HepG2 (cell line): ENCODE measurements at regions not wholly inside any gene's neighbourhood (a gene's known extent, or its start where the extent isn't known, plus 50 kb on each side); places are given as distances from the start of the nearest gene placed in this dataset.

Source experiments
- AHR ChIP-seq: IDR thresholded peaks from 2 replicates; pipeline ENCODE4 v1.6.1; 2018; ENCODE audit warnings: missing genetic modification reagents, missing compliant biosample characterization
- ATRX ChIP-seq: sonication (generic); formaldehyde crosslinking; IDR thresholded peaks from 2 replicates; pipeline ENCODE4 v1.4.0; 2020; ENCODE audit warnings: missing genetic modification reagents, borderline replicate concordance
- ZNF180 ChIP-seq: sonication (generic); formaldehyde crosslinking; IDR thresholded peaks from 2 replicates; pipeline ENCODE4 v1.4.0; 2020; ENCODE audit warnings: low read depth, missing genetic modification reagents, borderline replicate concordance
- ZNF235 ChIP-seq: sonication (generic); formaldehyde crosslinking; IDR thresholded peaks from 2 replicates; pipeline ENCODE4 v1.8.1; 2023; ENCODE audit warnings: mild to moderate bottlenecking, missing genetic modification reagents, borderline replicate concordance
- ZNF256 ChIP-seq: sonication (generic); formaldehyde crosslinking; conservative IDR thresholded peaks from 2 replicates; pipeline ENCODE4 v1.4.0; 2020; ENCODE audit warnings: missing genetic modification reagents
- ZNF460 ChIP-seq: sonication (generic); formaldehyde crosslinking; IDR thresholded peaks from 2 replicates; pipeline ENCODE4 v1.5.1; 2020; ENCODE audit warnings: missing genetic modification reagents, mild to moderate bottlenecking, borderline replicate concordance
- TF ChIP-seq, protein P1 (sequence below): sonication (generic); formaldehyde crosslinking; IDR thresholded peaks from 2 replicates; pipeline ENCODE4 v1.4.0; 2020; ENCODE audit warnings: missing genetic modification reagents, borderline replicate concordance
- TF ChIP-seq, protein P2 (sequence below): sonication (generic); formaldehyde crosslinking; IDR thresholded peaks from 2 replicates; pipeline ENCODE4 v1.5.0; 2020; ENCODE audit warnings: missing genetic modification reagents

DNA sequence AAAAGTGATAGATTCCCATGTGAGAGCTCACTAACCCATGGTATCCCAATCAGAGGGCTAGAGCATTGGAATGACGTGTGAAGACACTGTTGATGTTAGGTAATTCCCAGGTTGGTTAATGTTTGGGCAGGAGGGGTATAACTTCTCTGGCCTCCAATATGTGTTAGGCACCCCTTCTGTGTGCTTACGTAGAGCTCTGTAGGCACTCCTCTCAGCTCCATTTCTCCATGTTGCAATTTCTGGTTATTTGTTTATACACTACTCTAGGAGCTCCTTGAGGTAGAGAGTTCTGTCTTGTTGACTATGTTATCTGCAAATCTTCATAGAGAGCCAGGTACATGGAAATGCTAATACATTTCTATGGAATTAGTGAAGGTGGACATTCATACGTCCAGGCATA is 153.5 kb downstream of the RPIA start (continued):
- TF ChIP-seq ZNF460 (CRISPR knock-in tag): no peak
- TF ChIP-seq AHR (CRISPR knock-in tag): no peak
- no peak for TF ChIP-seq ZNF180
- TF ChIP-seq ATRX (CRISPR knock-in tag): no peak
- no peak for TF ChIP-seq ZNF235 (CRISPR knock-in tag)
- TF ChIP-seq, protein P1, sequence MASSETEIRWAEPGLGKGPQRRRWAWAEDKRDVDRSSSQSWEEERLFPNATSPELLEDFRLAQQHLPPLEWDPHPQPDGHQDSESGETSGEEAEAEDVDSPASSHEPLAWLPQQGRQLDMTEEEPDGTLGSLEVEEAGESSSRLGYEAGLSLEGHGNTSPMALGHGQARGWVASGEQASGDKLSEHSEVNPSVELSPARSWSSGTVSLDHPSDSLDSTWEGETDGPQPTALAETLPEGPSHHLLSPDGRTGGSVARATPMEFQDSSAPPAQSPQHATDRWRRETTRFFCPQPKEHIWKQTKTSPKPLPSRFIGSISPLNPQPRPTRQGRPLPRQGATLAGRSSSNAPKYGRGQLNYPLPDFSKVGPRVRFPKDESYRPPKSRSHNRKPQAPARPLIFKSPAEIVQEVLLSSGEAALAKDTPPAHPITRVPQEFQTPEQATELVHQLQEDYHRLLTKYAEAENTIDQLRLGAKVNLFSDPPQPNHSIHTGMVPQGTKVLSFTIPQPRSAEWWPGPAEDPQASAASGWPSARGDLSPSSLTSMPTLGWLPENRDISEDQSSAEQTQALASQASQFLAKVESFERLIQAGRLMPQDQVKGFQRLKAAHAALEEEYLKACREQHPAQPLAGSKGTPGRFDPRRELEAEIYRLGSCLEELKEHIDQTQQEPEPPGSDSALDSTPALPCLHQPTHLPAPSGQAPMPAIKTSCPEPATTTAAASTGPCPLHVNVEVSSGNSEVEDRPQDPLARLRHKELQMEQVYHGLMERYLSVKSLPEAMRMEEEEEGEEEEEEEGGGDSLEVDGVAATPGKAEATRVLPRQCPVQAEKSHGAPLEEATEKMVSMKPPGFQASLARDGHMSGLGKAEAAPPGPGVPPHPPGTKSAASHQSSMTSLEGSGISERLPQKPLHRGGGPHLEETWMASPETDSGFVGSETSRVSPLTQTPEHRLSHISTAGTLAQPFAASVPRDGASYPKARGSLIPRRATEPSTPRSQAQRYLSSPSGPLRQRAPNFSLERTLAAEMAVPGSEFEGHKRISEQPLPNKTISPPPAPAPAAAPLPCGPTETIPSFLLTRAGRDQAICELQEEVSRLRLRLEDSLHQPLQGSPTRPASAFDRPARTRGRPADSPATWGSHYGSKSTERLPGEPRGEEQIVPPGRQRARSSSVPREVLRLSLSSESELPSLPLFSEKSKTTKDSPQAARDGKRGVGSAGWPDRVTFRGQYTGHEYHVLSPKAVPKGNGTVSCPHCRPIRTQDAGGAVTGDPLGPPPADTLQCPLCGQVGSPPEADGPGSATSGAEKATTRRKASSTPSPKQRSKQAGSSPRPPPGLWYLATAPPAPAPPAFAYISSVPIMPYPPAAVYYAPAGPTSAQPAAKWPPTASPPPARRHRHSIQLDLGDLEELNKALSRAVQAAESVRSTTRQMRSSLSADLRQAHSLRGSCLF: no peak
- TF ChIP-seq ZNF256 (CRISPR knock-in tag): no peak
- TF ChIP-seq, protein P2, sequence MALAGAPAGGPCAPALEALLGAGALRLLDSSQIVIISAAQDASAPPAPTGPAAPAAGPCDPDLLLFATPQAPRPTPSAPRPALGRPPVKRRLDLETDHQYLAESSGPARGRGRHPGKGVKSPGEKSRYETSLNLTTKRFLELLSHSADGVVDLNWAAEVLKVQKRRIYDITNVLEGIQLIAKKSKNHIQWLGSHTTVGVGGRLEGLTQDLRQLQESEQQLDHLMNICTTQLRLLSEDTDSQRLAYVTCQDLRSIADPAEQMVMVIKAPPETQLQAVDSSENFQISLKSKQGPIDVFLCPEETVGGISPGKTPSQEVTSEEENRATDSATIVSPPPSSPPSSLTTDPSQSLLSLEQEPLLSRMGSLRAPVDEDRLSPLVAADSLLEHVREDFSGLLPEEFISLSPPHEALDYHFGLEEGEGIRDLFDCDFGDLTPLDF (CRISPR knock-in tag): no peak
- TF ChIP-seq, all 625 proteins: peak for 0
